DMS79 (cell line): ENCODE measurements at regions not wholly inside any gene's neighbourhood (a gene's known extent, or its start where the extent isn't known, plus 50 kb on each side); places are given as distances from the start of the nearest gene placed in this dataset.
"Not testable (repeated sequence)": the region's sequence is repeated elsewhere in the genome, so short reads cannot be mapped to it uniquely, and the experiment has no call there.

ENCODE experiments used
- DNase-seq: peaks from one replicate; lab custom pipeline; 2025; lab: John Stamatoyannopoulos, UW

DNA sequence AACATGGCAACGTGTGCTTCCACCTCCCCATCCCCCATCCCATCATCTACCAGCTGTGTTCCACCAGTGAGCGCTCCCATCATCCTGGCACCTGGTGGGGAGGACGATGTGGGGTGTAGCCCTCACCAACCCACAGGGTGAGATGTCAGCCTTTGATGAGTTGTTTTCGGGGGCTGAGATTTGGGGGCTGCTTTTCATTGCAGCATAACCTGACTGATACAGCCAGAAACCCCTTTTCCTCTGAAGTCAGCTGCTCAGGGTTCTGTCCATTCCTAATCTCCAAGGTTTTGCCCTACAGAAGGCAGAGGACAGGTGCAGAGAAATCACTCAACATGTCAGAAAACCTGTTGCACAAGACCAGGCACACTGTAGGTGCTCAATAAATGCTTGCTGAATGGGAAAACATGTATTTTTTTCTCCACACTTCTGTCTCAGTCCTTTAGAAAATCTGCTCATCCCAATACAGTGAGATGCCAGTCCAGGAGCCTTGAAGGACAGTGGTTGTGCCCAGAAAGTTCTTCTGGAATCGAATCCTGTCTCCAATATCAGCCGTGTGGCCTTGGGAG is 239.8 kb downstream of the RBM19 start:
- DNase-seq: no peak

DNA sequence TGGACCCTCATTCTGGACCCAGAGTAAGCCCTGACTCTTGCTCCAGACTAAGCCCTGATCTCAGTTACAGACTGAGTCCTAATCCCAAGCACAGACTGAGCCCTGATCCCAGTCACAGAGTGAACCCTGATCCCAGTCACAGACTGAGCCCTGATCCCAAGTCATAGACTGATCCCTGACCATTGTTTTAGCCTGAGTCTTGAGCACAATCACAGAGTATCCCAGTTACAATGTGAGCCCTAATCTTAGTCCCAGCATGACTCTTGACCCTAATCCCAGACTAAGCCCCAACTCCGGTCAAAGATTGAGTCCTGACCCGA is 240.6 kb downstream of the RBM19 start:
- no peak for DNase-seq

DNA sequence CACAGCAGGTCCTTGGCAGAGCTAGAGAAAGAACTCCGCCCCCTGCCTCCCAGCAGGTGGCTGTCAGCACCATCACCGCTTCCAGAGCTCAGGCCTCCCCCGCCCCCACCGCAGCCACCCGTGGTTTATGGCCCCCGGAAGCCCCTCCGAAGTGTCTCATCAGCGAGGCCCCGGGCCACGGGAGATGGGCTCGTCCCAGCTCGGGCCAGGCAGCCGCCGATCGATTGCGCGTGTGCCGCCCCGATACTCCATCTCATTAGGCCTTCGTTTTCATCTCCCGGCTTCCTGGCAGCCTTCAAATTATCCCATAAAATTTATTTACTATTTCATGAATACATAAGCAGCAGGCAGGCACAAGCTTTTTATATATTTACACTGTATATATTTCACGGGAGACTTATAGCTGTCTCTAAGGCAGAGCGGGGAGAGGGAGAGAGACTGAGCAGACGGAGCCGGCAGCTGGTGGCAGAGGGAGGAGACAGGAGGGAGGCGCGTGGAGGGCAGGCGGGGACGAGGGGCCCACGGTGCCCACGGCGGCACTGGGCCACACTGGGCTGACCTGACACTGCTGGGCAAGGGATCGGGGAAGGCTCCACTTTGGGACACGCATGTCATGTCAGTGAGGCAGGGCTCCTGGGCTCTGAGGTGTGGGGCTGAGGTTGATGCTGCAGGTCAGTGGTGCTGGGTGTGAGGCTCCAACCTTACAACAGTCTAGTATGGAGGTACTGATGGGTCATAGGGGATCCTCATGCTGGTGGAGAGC is 241.2 kb downstream of the RBM19 start:
- no peak for DNase-seq

DNA sequence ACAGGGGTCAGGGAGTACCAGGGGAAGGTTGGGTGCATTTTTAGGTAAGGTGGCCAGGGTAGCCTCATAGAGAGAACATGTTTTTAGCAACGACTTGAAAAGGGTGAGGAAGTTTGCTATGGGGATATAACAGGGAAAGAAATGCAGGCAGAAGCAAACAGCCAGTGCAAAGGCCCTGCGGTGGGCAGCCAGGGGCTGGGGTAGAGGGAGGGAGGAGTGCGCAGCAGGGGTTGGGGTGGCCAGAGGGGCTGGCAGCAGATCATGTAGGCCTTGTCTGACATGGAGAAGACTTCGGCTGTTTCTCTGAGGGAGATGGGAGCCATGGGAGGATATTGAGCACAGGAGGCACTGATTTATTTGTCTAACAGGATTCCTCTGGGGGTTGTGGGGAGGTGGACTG is 242.5 kb downstream of the RBM19 start:
- DNase-seq: no peak

DNA sequence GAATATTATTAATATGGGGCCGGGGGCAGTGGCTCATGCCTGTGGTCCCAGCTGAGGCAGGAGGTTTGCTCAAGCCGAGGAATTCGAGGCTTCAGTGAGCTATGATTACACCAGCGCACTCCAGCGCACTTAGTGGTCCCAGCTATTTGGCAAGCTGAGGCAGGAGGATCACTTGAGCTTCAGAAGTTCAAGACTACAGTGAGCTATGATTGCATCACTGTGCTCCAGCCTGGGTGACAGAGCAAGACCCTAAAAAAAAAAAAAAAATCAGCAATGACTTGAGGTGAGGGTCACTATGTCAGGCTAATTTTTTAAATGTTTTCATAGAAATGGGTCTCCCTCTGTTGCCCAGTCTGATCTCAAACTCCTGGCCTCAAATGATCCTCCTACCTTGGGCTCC is 243.4 kb downstream of the RBM19 start:
- DNase-seq: no peak

DNA sequence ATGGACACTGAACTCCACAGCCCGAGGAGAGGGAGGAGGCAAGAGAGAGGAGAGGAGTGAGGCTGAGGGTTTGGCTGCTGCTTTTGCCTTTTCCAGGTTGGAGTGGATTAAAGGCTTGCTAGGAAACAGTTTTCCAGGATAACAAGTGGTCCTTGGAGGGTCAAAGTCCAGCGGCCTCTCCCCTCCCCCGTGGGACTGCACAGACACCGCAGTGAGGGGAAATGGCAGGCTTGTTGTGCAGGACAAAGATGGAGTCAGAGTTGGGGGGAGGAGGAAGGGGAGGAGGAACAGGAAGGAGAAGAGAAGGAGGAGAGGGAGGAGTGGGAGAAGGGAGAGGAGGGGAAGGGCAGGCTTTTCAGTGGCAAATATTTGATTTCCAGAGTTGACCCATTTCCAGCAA is 245.5 kb downstream of the RBM19 start:
- no peak for DNase-seq

DNA sequence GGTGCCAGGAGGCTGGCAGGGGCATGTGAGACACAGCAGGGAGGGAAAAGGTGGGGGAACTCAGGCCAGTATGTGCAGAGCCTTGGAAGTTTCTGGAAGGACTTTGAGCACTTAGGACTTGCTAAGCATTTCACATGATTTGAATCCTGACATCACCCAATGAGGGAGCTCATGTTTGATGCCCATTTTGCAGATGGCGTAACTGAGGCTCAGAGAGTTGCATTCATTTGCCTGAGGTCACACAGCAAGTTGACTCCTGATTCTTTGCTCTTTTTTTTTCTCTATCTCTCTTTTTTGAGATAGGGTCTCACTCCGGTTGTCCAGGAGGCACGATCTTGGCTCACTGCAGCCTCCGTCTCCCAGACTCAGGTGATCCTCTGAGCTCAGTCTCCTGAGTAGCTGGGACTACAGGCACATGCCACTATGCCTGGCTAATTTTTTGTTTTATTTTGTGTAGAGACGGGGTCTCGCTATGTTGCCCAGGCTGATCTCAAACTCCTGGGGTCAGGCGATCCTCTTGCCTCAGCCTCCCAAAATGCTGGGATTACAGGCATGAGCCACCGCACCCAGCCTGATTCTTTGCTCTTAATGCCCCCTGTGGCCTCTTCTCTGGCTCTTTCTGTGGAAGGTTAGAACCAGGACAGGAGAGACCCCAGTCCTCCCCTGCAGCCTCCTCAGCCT is 246.1 kb downstream of the RBM19 start:
- no peak for DNase-seq

DNA sequence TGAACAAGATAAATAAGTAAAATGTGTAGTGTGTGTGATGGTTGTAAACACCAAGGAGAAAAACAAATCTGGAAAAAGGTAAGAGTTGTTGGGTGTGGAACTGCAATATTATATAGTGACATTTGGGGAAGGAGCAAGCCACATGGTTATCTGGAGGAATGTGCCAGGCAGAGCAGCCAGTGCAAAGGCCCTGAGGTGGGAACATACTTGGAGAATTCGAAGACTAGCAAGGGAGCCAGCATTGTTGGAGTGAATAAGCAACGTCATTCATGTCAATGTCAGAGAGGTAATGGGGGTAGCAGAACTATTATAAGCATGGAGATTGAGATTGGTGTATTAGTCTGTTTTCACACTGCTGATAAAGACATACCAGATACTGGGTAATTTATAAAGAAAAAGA is 241.5 kb upstream of the LHX5 start:
- DNase-seq: no peak

DNA sequence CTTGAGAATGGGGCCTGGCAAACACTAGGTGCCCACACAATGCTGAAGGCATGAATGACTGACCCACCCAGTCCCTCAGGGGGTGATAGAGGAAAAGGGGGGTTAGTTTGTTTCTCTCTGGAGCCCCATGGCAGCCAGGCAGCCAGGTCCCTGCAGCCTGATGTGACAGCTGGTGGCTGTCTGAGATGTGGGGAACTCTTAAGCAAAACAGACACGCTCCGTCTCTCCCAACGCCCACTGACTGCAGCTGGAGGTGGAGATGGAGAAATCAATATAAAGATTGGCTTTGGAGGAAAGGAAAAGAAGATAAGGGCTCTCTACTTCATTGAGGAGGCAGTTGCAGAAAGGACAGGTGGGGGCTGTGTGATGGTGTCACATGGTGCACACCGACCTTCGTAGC is 240.8 kb upstream of the LHX5 start:
- no peak for DNase-seq

DNA sequence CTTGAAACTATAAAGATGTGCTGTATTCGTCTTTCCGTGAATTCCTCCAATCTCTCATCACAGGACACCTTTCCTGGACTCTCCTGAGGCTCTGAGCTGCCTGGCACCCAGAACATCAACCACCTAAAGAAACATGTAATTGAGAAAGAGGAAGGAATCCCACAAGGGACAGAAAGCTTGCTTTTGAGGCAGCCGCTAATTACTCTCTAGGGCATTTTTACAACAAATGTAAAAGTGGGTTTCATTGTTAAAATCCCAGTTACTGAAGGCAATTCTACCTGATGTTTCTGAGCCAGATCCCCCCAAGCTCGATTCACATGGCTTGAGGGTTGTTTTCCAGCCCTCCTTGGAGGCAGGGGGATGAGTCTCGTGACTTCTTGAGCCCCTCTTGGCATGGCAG is 238.5 kb upstream of the LHX5 start:
- no peak for DNase-seq

DNA sequence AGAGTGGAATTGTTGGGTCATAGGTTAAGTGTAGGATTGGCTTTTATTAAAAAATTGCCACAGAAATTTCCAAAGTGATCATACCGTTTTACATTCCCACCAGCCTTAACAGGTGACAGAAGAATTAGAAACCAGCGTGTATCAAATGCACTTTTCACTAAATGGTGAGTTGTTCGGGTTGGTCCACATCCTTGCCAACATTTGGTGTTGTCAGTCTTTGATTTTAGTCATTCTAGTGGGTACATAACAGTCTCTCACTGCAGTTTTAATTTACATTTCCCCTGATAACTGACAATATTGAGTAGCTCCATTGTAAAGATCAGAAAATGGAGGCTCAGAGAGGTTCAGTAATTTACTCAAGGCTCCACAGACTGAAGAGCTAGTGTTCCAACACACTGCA is 237.8 kb upstream of the LHX5 start:
- no peak for DNase-seq

DNA sequence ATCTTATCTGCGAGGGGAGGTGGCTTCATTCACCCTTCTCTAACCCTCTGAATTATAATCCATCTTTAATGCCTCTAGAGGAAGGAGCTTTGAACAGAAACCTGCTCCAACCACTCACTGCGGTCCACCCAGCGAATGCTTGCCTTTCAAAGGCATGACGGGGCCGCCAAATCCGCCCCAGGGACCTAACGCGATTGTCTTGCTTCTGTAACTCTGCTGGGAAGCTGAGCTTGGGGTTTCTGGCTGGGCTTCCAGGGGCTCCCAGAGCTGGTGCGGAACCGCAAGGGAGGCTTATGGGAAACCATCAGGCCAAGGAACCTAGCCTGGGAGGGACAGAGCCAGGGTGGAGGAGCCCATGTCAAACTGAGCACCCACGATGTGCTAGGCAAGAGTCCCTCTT is 231.2 kb upstream of the LHX5 start:
- DNase-seq: no peak

DNA sequence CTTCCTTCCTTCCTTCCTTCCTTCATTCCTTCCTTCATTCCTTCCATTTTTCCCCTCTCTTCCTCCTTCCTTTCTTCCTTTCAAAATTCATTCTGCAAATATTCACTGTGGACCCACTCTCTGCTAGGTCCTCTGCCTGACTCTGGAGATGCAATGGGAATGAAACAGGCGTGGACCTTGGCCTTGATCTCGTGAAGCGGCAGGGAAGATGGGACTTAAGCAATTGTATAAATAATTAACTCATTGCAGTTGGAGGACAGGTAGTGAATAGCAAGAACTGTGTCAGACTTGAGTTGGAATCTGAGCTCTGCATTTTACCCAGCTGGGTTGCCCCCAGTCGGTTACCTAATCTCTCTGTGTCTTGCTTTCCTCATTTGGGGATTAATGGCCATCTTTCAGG is 230.6 kb upstream of the LHX5 start:
- DNase-seq: no peak

DNA sequence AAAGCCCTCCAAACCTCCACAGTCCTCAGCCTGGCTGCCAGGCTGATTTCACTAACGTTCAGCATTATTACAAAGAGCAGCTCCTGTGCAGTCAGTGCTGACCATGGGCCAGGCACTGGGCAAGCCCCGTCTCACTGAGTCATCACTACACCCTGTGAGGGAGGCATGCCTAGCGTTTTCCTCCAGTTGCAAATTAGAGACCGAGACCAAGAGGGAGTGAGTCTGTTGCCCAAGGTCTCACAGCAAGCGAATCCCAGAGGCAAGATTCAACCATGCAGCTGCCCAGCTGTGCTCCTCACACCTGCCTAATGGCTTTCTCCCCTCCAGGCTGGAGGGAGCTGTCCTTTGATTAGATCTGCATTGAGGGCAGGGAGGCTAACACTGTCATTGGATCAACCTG is 229.3 kb upstream of the LHX5 start:
- no peak for DNase-seq

DNA sequence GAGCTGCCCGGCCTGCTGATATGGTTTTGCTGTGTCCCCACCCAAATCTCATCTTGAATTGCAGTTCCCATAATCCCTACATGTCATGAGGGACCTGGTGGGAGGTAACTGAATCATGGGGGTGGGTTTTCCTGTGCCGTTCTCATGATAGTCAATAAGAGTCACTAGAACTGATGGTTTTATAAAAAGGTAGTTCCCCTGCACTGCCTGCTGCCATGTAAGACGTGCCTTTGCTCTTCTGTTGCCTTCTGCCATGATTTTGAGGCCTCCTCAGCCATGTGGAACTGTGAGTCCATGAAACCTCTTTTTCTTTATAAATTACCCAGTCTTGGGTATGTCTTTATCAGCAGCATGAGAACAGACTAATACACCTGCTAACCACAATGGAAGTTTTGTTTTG is 228.3 kb upstream of the LHX5 start:
- not testable (repeated sequence) for DNase-seq

DNA sequence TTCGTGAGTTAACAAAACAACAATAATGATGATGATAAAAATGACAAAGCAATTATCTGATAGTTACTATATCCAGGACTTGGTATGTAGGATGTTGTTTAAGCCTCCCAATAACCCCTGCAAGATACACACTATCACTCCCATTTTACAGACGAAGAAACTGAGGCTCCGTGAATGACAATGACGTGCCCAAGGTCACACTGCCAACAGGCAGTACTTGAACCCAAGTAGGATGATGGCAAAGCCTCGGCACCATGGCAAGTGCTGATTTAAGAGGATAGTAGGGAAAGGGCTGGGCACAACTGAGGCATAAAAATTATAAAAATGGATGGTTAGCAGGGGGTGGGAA is 226.8 kb upstream of the LHX5 start:
- DNase-seq: no peak

DNA sequence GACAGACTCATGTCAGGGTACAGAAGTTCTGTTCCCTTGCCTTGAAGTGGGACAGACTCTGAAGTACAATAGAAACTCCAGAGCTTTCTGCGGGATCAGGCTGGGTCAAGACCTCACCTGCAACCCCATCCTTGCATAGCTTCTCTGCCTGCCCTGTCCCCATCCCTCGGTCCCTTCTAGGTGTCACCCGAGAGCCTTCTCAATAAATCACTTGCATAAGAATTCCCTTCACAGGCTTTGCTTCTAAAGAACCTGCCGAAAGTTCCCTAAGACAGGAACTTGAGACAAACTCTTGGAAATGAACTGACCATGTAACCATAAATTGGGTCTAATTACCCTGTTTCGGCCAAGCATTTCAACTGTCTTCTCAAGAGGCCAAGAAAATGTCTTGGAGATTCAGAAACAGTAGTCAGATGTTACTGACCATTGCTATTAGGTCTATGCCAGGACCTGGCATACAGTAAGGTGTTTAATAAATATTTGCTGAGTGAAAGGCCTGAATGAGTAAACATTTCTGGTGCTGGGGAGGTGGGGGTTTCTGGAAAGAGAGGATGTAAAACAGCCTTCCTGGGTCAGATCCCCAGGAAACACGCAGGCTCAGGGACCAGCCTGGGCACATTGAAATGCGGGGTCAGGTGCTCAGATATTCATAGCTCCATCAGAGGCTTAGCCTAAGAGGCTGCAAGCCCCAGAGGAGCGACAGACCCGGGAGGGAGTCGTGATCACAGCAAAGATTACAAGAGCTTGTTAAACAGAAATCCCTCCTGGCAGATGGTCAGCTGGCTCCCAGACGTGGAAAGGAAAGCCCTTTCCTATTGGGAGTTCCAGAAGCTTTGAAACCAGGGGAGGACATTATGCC is 226.2 kb upstream of the LHX5 start:
- DNase-seq: no peak

DNA sequence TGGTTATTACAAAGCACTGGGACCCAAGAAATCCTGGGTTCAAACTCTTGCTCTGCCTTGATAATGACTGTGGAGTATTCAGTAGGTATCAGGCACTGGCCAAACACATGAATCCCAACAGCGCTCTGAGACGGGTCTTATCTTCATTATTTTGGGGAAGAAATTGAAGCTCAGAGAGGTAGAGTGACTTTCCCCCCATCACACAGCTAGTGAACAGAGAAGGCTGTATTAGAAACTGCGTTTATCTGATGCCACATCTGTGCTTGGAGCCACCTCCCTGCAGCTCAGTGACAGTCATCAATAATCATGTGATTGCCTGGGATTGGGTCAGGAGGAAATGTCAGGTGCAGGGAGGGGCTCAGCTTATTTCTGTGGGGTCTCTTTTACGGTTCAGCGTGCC is 225.4 kb upstream of the LHX5 start:
- DNase-seq: no peak

DNA sequence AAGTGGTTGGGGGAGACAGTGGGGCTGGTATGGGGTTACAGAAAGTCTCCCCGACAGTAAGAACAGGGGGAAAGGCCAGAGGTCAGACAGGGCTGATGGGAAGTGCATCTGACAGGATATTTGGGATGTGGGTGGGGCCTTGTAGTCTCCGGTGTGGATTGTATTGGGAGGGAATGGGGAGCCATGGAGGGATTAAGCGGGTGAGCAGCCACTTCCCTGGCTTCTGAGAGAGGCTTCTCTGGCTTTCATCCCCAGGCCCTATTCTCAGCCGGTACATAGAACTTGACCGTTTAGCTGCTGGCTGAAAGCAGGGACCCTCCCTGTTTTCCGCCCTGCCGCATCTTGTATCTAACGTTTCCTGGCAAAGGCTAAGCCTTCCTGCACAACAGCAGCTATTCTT is 222.0 kb upstream of the LHX5 start:
- DNase-seq: no peak

DNA sequence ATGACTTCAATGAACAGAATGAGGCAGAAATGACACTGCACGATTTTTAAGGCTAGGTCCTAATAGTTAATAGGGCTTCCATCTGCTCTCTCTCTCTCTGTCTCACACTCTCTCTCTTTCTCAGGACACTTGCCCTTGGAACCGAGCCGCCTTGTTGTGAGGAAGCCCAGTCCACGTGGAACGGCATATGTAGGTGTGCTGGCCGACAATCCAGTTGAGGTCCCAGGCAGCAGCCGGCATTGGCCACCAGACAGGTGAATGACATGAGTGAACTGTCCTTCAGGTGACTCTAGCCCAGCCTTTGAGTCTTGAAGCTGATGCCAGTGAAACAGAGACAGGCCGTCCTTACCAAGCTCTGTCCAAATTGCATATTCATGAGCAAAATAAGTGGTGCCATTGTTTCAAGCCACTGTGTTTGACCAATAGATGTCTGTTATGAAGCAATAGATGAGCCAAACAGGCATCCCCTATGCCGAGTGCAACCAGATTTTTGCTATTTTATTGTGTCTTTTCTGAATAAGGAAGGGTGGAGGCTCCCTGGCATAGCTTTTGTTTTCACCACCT is 217.5 kb upstream of the LHX5 start:
- DNase-seq: no peak

DNA sequence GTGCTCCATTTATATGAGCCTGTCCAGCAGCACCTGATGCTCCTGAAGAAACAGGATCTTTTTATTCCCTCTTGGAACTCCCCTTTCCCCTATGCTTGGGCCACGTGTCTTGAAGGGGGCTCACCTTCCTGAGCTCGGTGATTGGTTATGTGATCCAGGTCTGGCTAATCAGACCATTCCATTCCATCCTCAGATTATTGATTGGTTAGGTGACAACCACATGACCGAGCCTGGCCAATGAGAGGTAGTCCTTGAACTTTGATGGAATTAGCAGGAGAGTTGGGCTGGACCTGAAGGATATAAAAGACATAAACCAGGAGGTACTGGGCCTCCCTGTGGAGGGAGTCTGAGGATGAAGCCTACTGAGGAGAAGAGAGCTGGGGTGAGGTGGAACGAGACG is 216.6 kb upstream of the LHX5 start:
- no peak for DNase-seq

DNA sequence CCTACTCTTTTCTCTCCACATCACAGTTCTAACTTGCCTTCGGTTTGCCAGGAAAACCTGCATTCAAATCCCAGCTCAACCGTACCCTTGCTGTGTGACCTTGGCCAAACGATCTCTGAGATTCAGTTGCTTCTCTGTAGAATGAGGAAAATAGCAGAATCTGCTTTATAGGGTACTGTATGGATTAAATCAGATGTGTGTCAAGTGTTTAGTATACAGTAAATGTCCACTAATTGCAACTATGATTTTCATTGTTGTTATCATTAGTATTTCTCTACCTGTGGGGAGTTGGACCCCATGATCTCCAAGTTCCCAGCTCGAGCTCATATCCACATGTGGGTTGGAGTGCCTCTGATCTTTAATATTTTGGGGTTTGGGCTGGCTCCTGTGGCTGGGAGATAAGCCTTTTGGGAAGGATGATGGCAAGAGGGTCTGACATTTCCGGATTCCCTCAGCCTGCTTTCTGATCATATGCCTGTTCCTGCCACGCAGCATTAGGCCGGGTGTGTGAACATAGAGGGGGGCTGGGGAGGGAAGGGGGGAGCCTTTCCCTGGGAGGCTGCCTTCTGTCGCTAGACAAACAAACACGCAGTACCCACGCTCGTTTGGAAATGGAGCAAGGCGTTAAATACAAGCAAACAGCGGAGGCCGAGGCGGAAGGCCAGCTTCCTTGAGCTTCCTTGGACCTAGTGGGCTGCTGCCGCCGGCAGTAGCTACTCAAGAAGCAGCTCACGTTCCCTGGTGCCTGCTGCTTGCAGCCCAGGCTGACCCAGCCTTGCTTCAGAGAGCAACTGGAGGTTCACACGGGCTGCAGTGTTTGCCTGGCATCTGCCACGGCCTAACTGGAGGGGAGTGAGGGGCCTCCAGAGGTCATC is 213.5 kb upstream of the LHX5 start:
- DNase-seq: no peak
